HG02840 (cell line): ENCODE measurements at regions not wholly inside any gene's neighbourhood (a gene's known extent, or its start where the extent isn't known, plus 50 kb on each side); places are given as distances from the start of the nearest gene placed in this dataset.
"Not testable (repeated sequence)": the region's sequence is repeated elsewhere in the genome, so short reads cannot be mapped to it uniquely, and the experiment has no call there.

Source experiments
- ATAC-seq: cut with Tn5 transposase; IDR thresholded peaks from one replicate; pipeline ENCODE4 v1.9.1; 2021; ENCODE audit warnings: mild to moderate bottlenecking, moderate library complexity, moderate number of reproducible peaks; ENCODE audit not compliant: unreplicated experiment, low FRiP score

DNA sequence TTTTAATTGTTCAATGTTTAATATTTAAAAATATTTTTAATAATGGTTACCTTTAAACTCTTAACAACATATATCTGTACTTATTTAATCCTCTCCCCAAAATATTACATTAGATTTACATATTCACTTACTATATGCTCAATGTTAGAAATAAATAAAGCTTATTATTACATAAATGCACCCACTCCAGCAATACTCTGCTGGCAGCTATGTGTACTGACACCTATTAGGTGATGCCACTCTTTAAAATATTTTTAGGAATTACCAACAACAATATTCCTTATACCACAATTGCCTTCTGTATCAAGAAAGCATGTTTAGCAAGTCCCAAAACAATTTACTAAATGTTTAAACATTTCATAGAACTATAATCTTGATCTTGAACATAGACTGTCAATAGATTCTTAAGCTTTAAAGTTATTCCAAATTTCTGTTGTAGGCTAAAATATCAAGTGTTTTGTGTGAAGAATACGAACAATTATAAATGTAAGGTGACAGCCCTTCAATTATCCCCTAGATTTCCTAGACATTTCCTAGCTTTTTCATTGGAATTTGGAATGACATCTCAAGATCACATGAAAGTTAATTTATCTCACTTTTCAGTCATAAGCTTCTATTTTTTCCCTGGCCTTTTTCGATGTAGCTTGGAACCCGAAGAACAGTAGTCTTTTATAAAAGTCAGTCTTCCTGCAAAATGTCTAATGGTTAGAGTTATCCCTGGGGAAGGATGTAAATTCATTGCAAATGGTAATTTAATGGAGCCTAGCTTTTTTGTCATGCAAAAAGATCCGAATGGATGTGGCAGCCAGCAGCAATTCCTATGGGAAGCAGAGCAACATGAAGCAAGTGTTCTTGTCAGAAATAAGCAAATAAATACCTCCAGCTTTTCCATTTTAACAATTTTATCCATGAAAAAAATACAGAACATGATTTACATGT, 907.5 kb upstream of the ATXN7L3B start:
- no peak for ATAC-seq

DNA sequence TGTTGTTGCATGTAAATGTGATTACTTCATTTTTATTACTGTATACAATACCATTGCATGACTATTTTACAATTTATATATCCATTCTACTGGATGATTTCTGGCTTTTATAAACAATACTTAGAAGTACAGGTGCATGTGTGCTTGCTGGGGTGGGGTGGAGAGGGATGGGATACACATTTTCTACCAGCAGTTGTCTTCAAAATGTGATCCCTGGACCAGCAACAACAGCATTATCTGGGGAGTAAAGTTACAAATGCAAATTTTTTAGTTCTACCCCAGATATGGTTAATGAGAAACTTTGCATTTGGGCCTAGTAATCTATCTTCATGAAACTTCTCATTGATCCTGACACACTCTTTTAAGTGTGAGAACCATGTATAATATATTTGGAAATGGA, 905.4 kb upstream of the ATXN7L3B start:
- no peak for ATAC-seq

DNA sequence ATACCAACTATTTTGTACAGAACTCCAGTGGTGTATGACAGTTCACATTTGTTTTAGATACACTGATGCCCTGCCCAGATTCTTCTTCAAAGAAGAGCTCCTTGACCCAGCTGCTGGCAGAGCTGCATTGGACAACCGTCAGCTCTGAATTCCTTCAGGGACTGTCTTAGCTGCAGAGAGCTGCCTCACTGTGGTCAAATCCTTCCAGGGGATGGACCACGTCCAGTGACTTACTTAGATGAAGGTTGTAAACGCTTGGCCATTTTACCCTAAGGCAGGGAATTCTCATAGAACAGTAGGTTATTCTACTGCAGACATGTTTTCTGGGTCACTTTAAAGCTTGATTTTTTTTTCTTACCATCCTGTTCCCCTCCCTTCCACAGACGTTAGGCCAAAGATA, 905.0 kb upstream of the ATXN7L3B start:
- no peak for ATAC-seq

DNA sequence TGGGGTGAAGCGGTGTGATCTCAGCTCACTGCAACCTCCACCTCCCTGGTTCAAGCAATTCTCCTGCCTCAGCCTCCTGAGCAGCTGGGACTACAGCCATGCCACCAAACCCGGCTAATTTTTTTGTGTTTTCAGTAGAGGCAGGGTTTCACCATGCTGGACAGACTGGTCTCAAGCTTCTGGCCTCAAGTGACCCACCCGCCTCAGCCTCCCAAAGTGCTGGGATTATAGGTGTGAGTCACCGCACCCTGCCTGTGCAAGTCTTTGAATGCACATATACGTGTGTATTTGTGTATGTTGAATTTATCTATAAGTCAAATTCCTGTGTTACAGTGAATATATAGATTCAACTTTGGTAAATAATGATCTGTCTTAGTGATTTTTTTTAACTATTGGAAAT, 898.2 kb upstream of the ATXN7L3B start:
- not testable (repeated sequence) for ATAC-seq

GRCh38 chr12:73656375-73656774, 881.3 kb upstream of the ATXN7L3B start:
- no peak for ATAC-seq

DNA sequence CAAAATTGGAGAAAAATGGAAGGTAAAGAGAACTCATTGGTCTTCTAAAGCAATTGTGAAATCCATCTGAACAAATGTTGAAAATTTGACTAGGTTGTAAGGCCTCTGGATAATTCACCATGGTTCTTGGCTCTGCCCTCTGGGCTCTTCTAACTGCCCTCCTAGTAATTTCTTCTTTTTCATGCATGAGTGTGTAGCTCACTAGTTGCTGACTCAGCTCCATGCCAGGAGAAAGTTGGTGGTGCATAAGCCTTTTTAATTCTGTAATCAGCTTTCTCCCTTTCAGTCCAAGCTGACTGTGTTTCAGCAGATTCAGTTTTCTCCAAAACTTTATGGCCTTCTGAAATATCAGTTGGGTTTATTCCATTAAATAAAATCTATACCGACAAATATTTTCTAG, 877.8 kb upstream of the ATXN7L3B start:
- ATAC-seq, result no peak

DNA sequence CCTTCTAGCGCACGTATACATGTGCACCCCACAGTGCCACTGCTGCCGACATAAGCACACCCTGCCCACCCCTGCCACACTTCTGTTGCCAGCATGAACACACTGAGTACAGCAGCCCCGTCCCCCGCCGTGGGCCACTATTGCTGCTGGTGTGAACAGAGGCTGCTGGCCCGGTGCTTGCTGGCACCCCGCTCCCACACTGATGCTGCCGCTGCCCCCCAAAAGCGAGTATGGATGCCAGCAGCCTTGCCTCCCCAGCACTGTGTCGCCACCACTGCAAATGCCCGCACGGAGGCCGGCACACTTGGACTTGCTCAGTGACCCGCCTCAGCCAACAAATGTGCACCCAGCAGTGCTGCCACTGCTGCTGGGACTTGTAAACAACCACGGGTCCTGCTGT, 872.4 kb upstream of the ATXN7L3B start:
- no peak for ATAC-seq

- not testable (repeated sequence) for ATAC-seq
Observed at GRCh38 chr12:73671550-73671949, 866.1 kb upstream of the ATXN7L3B start.

DNA sequence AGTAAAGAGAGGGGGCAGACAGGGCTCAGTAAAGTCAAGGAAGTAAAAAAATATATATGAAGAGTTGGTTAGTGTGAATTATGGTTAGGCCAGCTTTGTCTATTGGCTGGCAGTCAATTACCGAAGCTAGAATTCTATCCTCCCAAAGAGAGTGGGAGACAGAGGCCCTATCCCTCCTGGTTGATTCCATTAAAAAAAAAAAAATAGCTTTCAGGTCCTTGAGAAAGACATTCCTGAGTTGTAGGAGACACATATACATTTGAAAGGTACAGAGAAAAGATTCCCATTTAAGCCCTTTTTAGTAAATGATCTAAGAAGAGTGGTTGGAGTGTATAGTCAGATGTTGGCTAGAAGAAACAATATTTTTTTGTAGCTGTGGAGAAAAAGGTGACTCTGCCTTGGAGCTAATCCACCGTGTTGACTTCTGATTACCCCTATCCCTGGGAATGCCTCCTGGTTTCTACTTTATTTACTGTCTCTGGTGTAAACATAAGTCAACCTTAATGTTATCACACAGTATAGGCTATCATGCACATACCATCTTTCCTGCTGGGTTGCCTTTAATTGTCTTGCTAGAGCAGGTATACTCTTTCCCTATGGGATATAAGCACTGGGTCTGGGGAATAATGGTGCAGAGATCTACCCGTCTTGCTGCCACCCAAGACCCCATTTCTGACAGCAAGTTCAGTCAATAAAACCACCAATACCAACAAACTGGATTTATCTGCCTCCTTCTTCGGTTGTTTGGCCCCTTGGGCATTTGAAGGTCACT, 859.9 kb upstream of the ATXN7L3B start:
- ATAC-seq, result no peak

DNA sequence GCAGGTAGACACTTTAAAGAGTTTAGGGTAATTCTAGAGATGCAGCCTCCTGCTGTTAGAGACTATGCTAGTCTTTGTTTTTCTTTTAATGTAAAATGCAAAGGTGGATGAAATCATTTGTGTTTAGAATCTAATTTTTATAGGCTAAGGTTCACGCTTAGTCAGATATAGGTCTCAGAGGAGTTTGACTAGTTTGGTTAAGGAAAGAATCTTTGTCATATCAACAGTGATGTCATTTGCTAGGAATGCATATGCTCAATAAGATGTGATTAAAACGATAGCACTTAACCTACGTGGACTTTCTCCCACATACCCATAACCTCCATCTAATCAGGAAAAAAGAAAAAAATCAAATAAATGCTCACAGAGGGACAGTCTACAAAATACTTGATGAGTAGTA, 859.3 kb upstream of the ATXN7L3B start:
- no peak for ATAC-seq

- no peak for ATAC-seq
Observed at GRCh38 chr12:73699318-73699717, 838.3 kb upstream of the ATXN7L3B start.

DNA sequence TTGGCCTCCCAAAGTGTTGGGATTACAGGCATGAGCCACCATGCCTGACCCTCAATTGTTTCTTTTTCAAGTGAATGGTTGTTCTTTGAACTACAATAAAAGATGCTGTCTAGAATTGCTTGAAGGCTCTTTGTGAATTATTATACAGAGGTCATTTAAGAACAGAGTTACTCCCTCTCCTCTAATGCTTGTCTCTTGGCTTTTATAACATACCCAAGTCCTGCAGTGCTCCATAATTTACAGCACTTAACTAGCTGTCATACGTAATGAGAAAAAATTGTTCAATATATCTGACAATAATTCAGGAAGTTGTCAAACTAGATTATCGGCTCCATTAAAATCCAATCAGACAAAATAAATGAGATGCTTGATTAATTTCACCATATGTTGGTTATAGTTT, 823.0 kb upstream of the ATXN7L3B start:
- no peak for ATAC-seq

GRCh38 chr12:73716143-73716542, 821.5 kb upstream of the ATXN7L3B start:
- ATAC-seq, result not testable (repeated sequence)

DNA sequence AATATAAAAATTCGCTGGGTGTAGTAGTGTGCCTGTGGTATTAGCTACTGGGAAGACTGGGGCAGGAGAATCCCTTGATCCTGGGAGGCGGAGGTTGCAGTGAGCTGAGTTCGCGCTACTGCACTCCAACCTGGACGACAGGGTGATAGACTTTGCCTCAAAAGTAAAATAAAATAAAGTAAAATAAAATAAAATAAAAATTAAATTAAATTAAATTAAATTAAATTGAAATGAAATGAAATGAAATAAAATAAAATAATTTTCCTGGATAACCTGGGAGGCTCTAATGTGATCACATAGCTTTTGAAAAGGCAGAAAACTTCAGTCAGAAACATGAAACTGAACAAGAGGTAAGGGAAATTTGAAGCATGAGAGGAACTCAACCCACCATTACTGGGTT, 818.4 kb upstream of the ATXN7L3B start:
- no peak for ATAC-seq

GRCh38 chr12:73726881-73727280, 810.8 kb upstream of the ATXN7L3B start:
- no peak for ATAC-seq

GRCh38 chr12:73731658-73732057, 806.0 kb upstream of the ATXN7L3B start:
- no peak for ATAC-seq

- ATAC-seq, result no peak
Observed at GRCh38 chr12:73769337-73769736, 768.3 kb upstream of the ATXN7L3B start.

- ATAC-seq, result no peak
Observed at GRCh38 chr12:73798523-73798922, 739.1 kb upstream of the ATXN7L3B start.

GRCh38 chr12:73815072-73815645, 722.5 kb upstream of the ATXN7L3B start:
- ATAC-seq, result no peak

DNA sequence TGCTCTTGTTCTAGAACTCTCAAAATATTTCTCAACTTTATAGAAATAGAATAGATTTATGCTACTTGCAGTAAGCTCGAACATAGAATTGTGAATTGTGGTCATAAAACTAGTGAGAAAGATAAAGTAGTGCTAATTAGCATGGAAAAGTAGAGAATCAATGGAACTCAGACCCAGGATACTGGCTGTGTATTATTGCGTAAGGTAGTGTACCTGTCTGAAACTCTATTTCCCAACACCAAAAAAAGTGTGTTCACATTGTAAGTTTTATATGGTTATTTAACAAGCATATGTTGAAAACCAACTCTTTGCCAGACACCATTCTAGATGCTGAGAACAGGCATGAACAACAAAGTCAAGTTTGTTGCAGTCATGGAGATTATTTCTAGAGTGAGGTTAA, 720.5 kb upstream of the ATXN7L3B start:
- no peak for ATAC-seq

GRCh38 chr12:73833746-73834145, 703.9 kb upstream of the ATXN7L3B start:
- ATAC-seq, result no peak
